ENCODE measurements at regions not wholly inside any gene's neighbourhood (a gene's known extent, or its start where the extent isn't known, plus 50 kb on each side); places are given as distances from the start of the nearest gene placed in this dataset.

- TF ChIP-seq ZBTB49 (tag by site-specific recombination; IDR thresholded peaks at IDR 0.05; ENCODE audit: low read depth) (no peak), TSHZ1 (tag by site-specific recombination; IDR thresholded peaks at IDR 0.05; ENCODE audit: borderline replicate concordance) (no peak), ZSCAN4 (tag by site-specific recombination; IDR thresholded peaks at IDR 0.05) (peak; percentile 41; the same call in 1 of the 2 replicates), ZNF211 (tag by site-specific recombination; IDR thresholded peaks at IDR 0.05; ENCODE audit: low read depth) (no peak), ZEB2 (tag by site-specific recombination; IDR thresholded peaks at IDR 0.05) (peak; percentile 89), MYNN (tag by site-specific recombination; IDR thresholded peaks at IDR 0.05; ENCODE audit: borderline replicate concordance) (peak; percentile 45; the same call in 1 of the 2 replicates), ZNF48 (tag by site-specific recombination; IDR thresholded peaks at IDR 0.05) (no peak), ZNF266 (tag by site-specific recombination; IDR thresholded peaks at IDR 0.05; ENCODE audit: low read depth) (peak; percentile 43; the same call in 1 of the 2 replicates), ZNF398 (tag by site-specific recombination; IDR thresholded peaks at IDR 0.05) (peak; percentile 83), KLF10 (tag by site-specific recombination; IDR thresholded peaks at IDR 0.05) (peak; percentile 80), ZNF404 (tag by site-specific recombination; IDR thresholded peaks at IDR 0.05) (peak; percentile 98), ZNF140 (tag by site-specific recombination; IDR thresholded peaks at IDR 0.05) (no peak), ZNF223 (tag by site-specific recombination; IDR thresholded peaks at IDR 0.05) (no peak), ZNF548 (tag by site-specific recombination; IDR thresholded peaks at IDR 0.05) (peak; percentile 47; the same call in 1 of the 2 replicates), ZNF366 (tag by site-specific recombination; conservative IDR thresholded peaks at IDR 0.05) (no peak; the same call in 1 of the 2 replicates), CTCF (tag by site-specific recombination; IDR thresholded peaks at IDR 0.05) (peak; percentile 94), KLF17 (tag by site-specific recombination; IDR thresholded peaks at IDR 0.05) (peak; percentile 64), ZNF664 (tag by site-specific recombination; IDR thresholded peaks at IDR 0.05) (0 out of 2 replicates have a peak, but pooled peaks have one; percentile 26), ZNF354C (tag by site-specific recombination; IDR thresholded peaks at IDR 0.05; ENCODE audit: borderline replicate concordance, low read depth) (peak; percentile 23; the same call in 1 of the 2 replicates), ELK4 (IDR thresholded peaks at IDR 0.05; ENCODE audit: borderline replicate concordance, low read depth, low read length) (no peak), ZNF645 (tag by site-specific recombination; IDR thresholded peaks at IDR 0.05) (0 out of 2 replicates have a peak, but pooled peaks have one; percentile 73), ZNF791 (tag by site-specific recombination; IDR thresholded peaks at IDR 0.05) (no peak), ZNF324 (tag by site-specific recombination; IDR thresholded peaks at IDR 0.05) (peak; percentile 60)
Measured at GRCh38 chr6:4018171-4018923, 60.6 kb downstream of the FAM217A start (continued).
